ENCODE measurements at regions not wholly inside any gene's neighbourhood (a gene's known extent, or its start where the extent isn't known, plus 50 kb on each side); places are given as distances from the start of the nearest gene placed in this dataset.
"Not testable (repeated sequence)": the region's sequence is repeated elsewhere in the genome, so short reads cannot be mapped to it uniquely, and the experiment has no call there.

GRCh38 chr11:12604557-12605153 lies 69.6 kb upstream of the TEAD1 start:
- Histone ChIP-seq H3K27ac (no peak overlapping the region), H3K36me3 (no peaks in the 10 kb centered on the region), H3K4me3 (no peak overlapping the region), H3K9me3 (no peaks in the 10 kb centered on the region), H3K27me3 (no peaks in the 10 kb centered on the region), H3K4me1 (no peaks in the 10 kb centered on the region)
- no peak for DNase-seq
- no peak for TF ChIP-seq CTCF (IDR thresholded peaks at IDR 0.05)
- intact Hi-C loops (cut with DNase I; ENCODE audit: low total_unique reads): no loop called here

- intact Hi-C loops (cut with DNase I; ENCODE audit: low total_unique reads): no loop called here
- H3K27me3 ChIP-seq: no peaks in the 10 kb centered on the region
- no peaks in the 10 kb centered on the region for H3K4me1 ChIP-seq
- peaks cover 5 to 11% (median 7%) of the 10 kb centered on the region in 3 donors for H3K9me3 ChIP-seq
- H3K27ac ChIP-seq: no peak overlapping the region
- H3K36me3 ChIP-seq: peaks cover 0 to 4% (median 0%) of the 10 kb centered on the region in 3 donors
- no peak for TF ChIP-seq CTCF (IDR thresholded peaks at IDR 0.05)
- no peak for DNase-seq
- no peak overlapping the region for H3K4me3 ChIP-seq
Observed at GRCh38 chr11:12606597-12606996, 67.6 kb upstream of the TEAD1 start.

- intact Hi-C loops (cut with DNase I; ENCODE audit: low total_unique reads): not testable (repeated sequence)
- peaks cover 5 to 19% (median 9%) of the 10 kb centered on the region in 3 donors for H3K9me3 ChIP-seq
Observed at GRCh38 chr11:12608678-12609077, 65.5 kb upstream of the TEAD1 start.

GRCh38 chr11:12611352-12611751 lies 62.9 kb upstream of the TEAD1 start:
- Histone ChIP-seq H3K9me3 (peaks cover 5 to 19% (median 9%) of the 10 kb centered on the region in 3 donors), H3K36me3 (peaks cover 0 to 4% (median 4%) of the 10 kb centered on the region in 3 donors), H3K27ac (no peak overlapping the region), H3K27me3 (no peaks in the 10 kb centered on the region), H3K4me3 (no peak overlapping the region), H3K4me1 (no peaks in the 10 kb centered on the region)
- no peak for TF ChIP-seq CTCF (IDR thresholded peaks at IDR 0.05)
- no peak for DNase-seq
- intact Hi-C loops (cut with DNase I; ENCODE audit: low total_unique reads): no loop called here

More at GRCh38 chr11:12608678-12609077, 65.5 kb upstream of the TEAD1 start:
- not testable (repeated sequence) for H3K27ac ChIP-seq, H3K36me3 ChIP-seq, H3K4me3 ChIP-seq, H3K27me3 ChIP-seq, H3K4me1 ChIP-seq, DNase-seq

- no peak overlapping the region for H3K27ac ChIP-seq
- intact Hi-C loops (cut with DNase I; ENCODE audit: low total_unique reads): no loop called here
- H3K9me3 ChIP-seq: no peaks in the 10 kb centered on the region
- no peak overlapping the region for H3K4me3 ChIP-seq
- H3K4me1 ChIP-seq: no peaks in the 10 kb centered on the region
- DNase-seq: no peak
- no peaks in the 10 kb centered on the region for H3K36me3 ChIP-seq
- TF ChIP-seq CTCF (IDR thresholded peaks at IDR 0.05): no peak
- no peaks in the 10 kb centered on the region for H3K27me3 ChIP-seq
Observed at GRCh38 chr11:12617632-12618031, 56.6 kb upstream of the TEAD1 start.

GRCh38 chr11:12618743-12619540 lies 55.3 kb upstream of the TEAD1 start:
- H3K9me3 ChIP-seq: peaks cover 0 to 7% (median 0%) of the 10 kb centered on the region in 3 donors
- DNase-seq: no peak
- no peak overlapping the region for H3K4me3 ChIP-seq
- intact Hi-C loops (cut with DNase I; ENCODE audit: low total_unique reads): no loop called here
- TF ChIP-seq CTCF (IDR thresholded peaks at IDR 0.05): no peak
- no peaks in the 10 kb centered on the region for H3K4me1 ChIP-seq
- no peak overlapping the region for H3K27ac ChIP-seq
- H3K27me3 ChIP-seq: no peaks in the 10 kb centered on the region
- peaks cover 0 to 3% (median 0%) of the 10 kb centered on the region in 3 donors for H3K36me3 ChIP-seq

Data from tibial artery (tissue), 4 donors.